HCT116 (cell line): ENCODE measurements at regions not wholly inside any gene's neighbourhood (a gene's known extent, or its start where the extent isn't known, plus 50 kb on each side); places are given as distances from the start of the nearest gene placed in this dataset.

Experiments used
- FOSL1 ChIP-seq: IDR thresholded peaks from 2 replicates; pipeline ENCODE4 v1.6.1; 2012; ENCODE audit warnings: low read depth
- JUND ChIP-seq: IDR thresholded peaks from 2 replicates; pipeline ENCODE4 v1.6.1; 2012
- MAX ChIP-seq: IDR thresholded peaks from 2 replicates; pipeline ENCODE4 v1.6.1; 2012
- POLR2A ChIP-seq: IDR thresholded peaks from 2 replicates; pipeline ENCODE4 v1.7.0; 2011; ENCODE audit warnings: borderline replicate concordance; ENCODE audit not compliant: insufficient read depth, insufficient read length; ENCODE audit errors: extremely low read depth
- POLR2AphosphoS5 ChIP-seq: IDR thresholded peaks from 2 replicates; pipeline ENCODE4 v1.6.1; 2011; ENCODE audit warnings: mild to moderate bottlenecking, low read depth, low read length, moderate library complexity
- RAD21 ChIP-seq: IDR thresholded peaks from 2 replicates; pipeline ENCODE4 v1.6.1; 2012; ENCODE audit warnings: low read depth, mild to moderate bottlenecking
- REST ChIP-seq: IDR thresholded peaks from 2 replicates; pipeline ENCODE4 v1.6.1; 2012; ENCODE audit warnings: low read depth
- SIN3A ChIP-seq: IDR thresholded peaks from 2 replicates; pipeline ENCODE4 v1.6.1; 2012; ENCODE audit warnings: low read depth
- SP1 ChIP-seq: IDR thresholded peaks from 2 replicates; pipeline ENCODE4 v1.6.1; 2012; ENCODE audit warnings: low read depth
- SRF ChIP-seq: IDR thresholded peaks from 2 replicates; pipeline ENCODE4 v1.6.1; 2012; ENCODE audit warnings: low read depth
- ZFX ChIP-seq: fragments of 450-650 bp; IDR thresholded peaks from 2 replicates; pipeline ENCODE4 v1.6.1; 2017
- TF ChIP-seq, protein P1 (sequence below), 3 experiments: fragments of 200-600 bp in 1 of 3; sonication (generic) in 1 of 3; IDR thresholded peaks in 2 of 3; conservative IDR thresholded peaks in 1 of 3; 2 replicates each; pipeline ENCODE4 v1.5.1; 2012 to 2017; ENCODE audit warnings: low read depth in 2 of 3, low read length in 2 of 3, antibody characterized with exemption in 1 of 3, borderline replicate concordance in 1 of 3, control low read depth in 1 of 3, mild to moderate bottlenecking in 1 of 3, mixed read lengths in 1 of 3, mixed run types in 1 of 3, moderate library complexity in 1 of 3; ENCODE audit not compliant: insufficient read depth in 1 of 3

GRCh38 chr6:85810558-85810957, 167.9 kb upstream of the SYNCRIP start:
- TF ChIP-seq, protein P1, sequence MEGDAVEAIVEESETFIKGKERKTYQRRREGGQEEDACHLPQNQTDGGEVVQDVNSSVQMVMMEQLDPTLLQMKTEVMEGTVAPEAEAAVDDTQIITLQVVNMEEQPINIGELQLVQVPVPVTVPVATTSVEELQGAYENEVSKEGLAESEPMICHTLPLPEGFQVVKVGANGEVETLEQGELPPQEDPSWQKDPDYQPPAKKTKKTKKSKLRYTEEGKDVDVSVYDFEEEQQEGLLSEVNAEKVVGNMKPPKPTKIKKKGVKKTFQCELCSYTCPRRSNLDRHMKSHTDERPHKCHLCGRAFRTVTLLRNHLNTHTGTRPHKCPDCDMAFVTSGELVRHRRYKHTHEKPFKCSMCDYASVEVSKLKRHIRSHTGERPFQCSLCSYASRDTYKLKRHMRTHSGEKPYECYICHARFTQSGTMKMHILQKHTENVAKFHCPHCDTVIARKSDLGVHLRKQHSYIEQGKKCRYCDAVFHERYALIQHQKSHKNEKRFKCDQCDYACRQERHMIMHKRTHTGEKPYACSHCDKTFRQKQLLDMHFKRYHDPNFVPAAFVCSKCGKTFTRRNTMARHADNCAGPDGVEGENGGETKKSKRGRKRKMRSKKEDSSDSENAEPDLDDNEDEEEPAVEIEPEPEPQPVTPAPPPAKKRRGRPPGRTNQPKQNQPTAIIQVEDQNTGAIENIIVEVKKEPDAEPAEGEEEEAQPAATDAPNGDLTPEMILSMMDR (IDR thresholded peaks at IDR 0.05 in 2 of 3, conservative IDR thresholded peaks at IDR 0.05 in 1 of 3; ENCODE audit: borderline replicate concordance in 1 of 3, insufficient read depth in 1 of 3, low read depth in 2 of 3, low read length in 2 of 3) = no peak
- TF ChIP-seq SP1 = no peak
- TF ChIP-seq ZFX = no peak
- TF ChIP-seq MAX = no peak
- TF ChIP-seq SIN3A = no peak
- no peak for TF ChIP-seq POLR2A
- no peak for TF ChIP-seq FOSL1
- TF ChIP-seq SRF = no peak
- TF ChIP-seq REST = no peak
- no peak for TF ChIP-seq POLR2AphosphoS5
- TF ChIP-seq RAD21 = no peak
- TF ChIP-seq JUND = no peak
